Keratinocyte (primary cell): ENCODE measurements at regions not wholly inside any gene's neighbourhood (a gene's known extent, or its start where the extent isn't known, plus 50 kb on each side); places are given as distances from the start of the nearest gene placed in this dataset.

Experiments
- DNase-seq: peaks from one replicate; pipeline ENCODE4 v3.0.0-alpha.2; 2011; ENCODE audit warnings: low read depth, missing footprints, low spot score
- FAIRE-seq: peaks from 2 replicates; lab custom pipeline; 2011; peaks lifted over from hg19 to GRCh38; lab: Jason Lieb, UNC
- H2AFZ ChIP-seq: 2 replicates; pipeline ENCODE4 v1.6.0; 2012; ENCODE audit warnings: low read length, control low read depth, inconsistent platforms; ENCODE audit not compliant: control insufficient read depth
- H3K27ac ChIP-seq: 2 replicates; pipeline ENCODE4 v1.5.1; 2011; ENCODE audit warnings: low read length; ENCODE audit not compliant: control insufficient read depth, insufficient read depth
- H3K27me3 ChIP-seq: 3 replicates; pipeline ENCODE4 v1.6.0; 2011; ENCODE audit warnings: low read length; ENCODE audit not compliant: control insufficient read depth, insufficient read depth; ENCODE audit errors: extremely low read depth
- H3K36me3 ChIP-seq, 2 experiments: 2 replicates in 1 of 2; 3 replicates in 1 of 2; pipeline ENCODE4 v1.5.1; 2011; ENCODE audit warnings: low read length in 2 of 2, mild to moderate bottlenecking in 1 of 2; ENCODE audit not compliant: control insufficient read depth in 2 of 2, insufficient read depth in 2 of 2; ENCODE audit errors: extremely low read depth in 1 of 2
- H3K4me1 ChIP-seq: 3 replicates; pipeline ENCODE4 v1.5.1; 2011; ENCODE audit warnings: low read length; ENCODE audit not compliant: control insufficient read depth, insufficient read depth; ENCODE audit errors: extremely low read depth
- H3K4me2 ChIP-seq: 3 replicates; pipeline ENCODE4 v1.6.0; 2011; ENCODE audit warnings: low read depth, low read length; ENCODE audit not compliant: control insufficient read depth, insufficient read depth; ENCODE audit errors: extremely low read depth
- H3K4me3 ChIP-seq, 3 experiments: fragments of 200-600 bp in 1 of 3; sonication (generic) in 1 of 3; 2 replicates in 2 of 3; 3 replicates in 1 of 3; pipeline ENCODE4 v1.5.1; 2011 to 2016; ENCODE audit warnings: low read length in 3 of 3, mild to moderate bottlenecking in 3 of 3, control low read depth in 2 of 3, inconsistent platforms in 1 of 3, low read depth in 1 of 3, mixed read lengths in 1 of 3, mixed run types in 1 of 3, moderate library complexity in 1 of 3; ENCODE audit not compliant: control insufficient read depth in 2 of 3, insufficient read depth in 2 of 3; ENCODE audit errors: extremely low read depth in 1 of 3
- H3K79me2 ChIP-seq: 2 replicates; pipeline ENCODE4 v1.6.0; 2012; ENCODE audit warnings: low read length; ENCODE audit not compliant: control insufficient read depth, insufficient read depth
- H3K9ac ChIP-seq: 3 replicates; pipeline ENCODE4 v1.6.0; 2011; ENCODE audit warnings: low read length; ENCODE audit not compliant: control insufficient read depth, insufficient read depth; ENCODE audit errors: extremely low read depth
- H3K9me1 ChIP-seq: 3 replicates; pipeline ENCODE4 v1.6.0; 2011; ENCODE audit warnings: low read length; ENCODE audit not compliant: control insufficient read depth, insufficient read depth; ENCODE audit errors: extremely low read depth
- H3K9me3 ChIP-seq: 2 replicates; pipeline ENCODE4 v1.5.1; 2012; ENCODE audit warnings: low read depth, low read length; ENCODE audit not compliant: control insufficient read depth
- H4K20me1 ChIP-seq: 3 replicates; pipeline ENCODE4 v1.6.0; 2011; ENCODE audit warnings: low read length; ENCODE audit not compliant: control insufficient read depth, insufficient read depth; ENCODE audit errors: extremely low read depth
- EZH2 ChIP-seq: IDR thresholded peaks from one replicate; pipeline ENCODE4 v1.6.1; 2012; ENCODE audit warnings: inconsistent platforms, mild to moderate bottlenecking, low read length, moderate library complexity
- dilution Hi-C: fragments of 300-500 bp; cut with MboI; formaldehyde crosslinking; loops from one replicate; pipeline ENCODE4 v1.7.0; 2020; ENCODE audit warnings: low sequenced_read_pairs; ENCODE audit not compliant: extremely low pct_ligation_motif_present
- TF ChIP-seq, protein P1 (sequence below), 3 experiments: IDR thresholded peaks in 1 of 3; conservative IDR thresholded peaks in 1 of 3; optimal IDR thresholded peaks in 1 of 3; 2 replicates in 2 of 3; 3 replicates in 1 of 3; pipeline versions ENCODE3 to v1.5.1; 2011; ENCODE audit warnings: low read length in 3 of 3, mild to moderate bottlenecking in 3 of 3, moderate library complexity in 2 of 3, control low read depth in 1 of 3, inconsistent platforms in 1 of 3; ENCODE audit not compliant: insufficient read depth in 2 of 3; ENCODE audit errors: extremely low read depth in 1 of 3

DNA sequence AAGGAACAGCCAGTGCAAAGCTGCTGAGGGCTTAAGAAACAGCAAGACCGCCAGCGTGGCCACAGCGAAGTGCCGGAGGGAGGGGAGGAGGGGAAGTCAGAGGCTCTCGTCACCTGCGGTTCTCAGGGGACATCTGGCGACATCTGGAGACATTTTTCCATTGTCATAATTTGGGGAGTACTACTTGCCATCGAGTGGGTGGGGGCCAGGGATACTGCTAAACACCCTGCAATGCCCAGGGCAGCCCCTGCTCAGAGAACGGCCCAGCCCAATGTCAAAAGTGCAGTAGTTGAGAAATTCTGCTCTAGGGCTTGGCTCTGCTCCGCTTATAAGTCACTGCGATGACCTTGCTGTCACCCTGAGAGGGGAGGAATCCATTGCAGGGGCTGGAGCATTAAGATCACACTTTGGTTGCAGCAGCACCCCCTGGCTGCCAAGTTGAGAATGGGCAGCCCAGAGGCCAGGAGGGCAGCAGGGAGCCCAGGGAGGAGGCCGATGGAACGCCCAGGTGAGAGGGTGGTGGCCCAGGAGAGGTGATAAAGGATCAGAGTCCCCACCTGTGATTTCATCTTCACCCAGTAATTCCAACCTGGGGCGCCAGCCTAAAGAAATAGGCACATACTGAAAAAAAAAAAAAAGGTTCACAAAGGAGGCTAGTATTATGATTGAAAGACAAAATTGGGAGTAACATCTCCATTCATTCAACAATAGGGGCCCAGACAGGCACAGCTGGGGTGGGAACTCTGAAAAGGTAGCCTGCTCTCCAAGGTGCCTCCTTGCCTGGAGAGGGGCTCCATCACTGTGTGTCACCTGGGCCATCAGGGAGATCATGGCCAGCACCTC is 218.2 kb downstream of the BMP7 start:
- Histone ChIP-seq H4K20me1 (no peaks in the 10 kb centered on the region), H3K4me3 (no peak overlapping the region)
- peak; percentile 36 for DNase-seq

DNA sequence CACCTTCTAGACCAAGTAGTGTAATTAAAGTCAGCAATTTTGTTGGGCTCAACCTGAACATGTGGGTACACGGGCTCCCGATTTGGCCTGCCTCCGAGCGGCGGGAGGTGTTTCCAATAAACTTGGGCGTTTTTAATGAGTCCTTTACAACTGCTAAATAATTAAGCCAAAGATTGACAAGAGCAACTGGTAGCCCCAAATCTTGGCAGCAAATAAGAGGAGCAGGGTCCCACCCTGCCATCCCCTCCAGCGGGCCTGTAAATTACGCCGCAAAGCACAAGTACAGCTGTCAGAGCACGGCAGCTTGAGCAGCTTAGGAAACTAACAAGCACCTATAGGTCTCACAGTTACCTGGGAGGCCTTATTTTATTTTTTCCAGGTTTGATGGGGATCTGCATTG is 217.1 kb downstream of the BMP7 start:
- no peaks in the 10 kb centered on the region for H3K79me2 ChIP-seq
- H3K27ac ChIP-seq, result no peak overlapping the region
- H3K4me2 ChIP-seq, result no peak overlapping the region
- H4K20me1 ChIP-seq, result no peaks in the 10 kb centered on the region
- H3K9me1 ChIP-seq, result no peaks in the 10 kb centered on the region
- peaks cover 22% of the 10 kb centered on the region for H3K4me1 ChIP-seq
- no peak overlapping the region for H3K4me3 ChIP-seq
- TF ChIP-seq EZH2, result no peak
- TF ChIP-seq, protein P1, sequence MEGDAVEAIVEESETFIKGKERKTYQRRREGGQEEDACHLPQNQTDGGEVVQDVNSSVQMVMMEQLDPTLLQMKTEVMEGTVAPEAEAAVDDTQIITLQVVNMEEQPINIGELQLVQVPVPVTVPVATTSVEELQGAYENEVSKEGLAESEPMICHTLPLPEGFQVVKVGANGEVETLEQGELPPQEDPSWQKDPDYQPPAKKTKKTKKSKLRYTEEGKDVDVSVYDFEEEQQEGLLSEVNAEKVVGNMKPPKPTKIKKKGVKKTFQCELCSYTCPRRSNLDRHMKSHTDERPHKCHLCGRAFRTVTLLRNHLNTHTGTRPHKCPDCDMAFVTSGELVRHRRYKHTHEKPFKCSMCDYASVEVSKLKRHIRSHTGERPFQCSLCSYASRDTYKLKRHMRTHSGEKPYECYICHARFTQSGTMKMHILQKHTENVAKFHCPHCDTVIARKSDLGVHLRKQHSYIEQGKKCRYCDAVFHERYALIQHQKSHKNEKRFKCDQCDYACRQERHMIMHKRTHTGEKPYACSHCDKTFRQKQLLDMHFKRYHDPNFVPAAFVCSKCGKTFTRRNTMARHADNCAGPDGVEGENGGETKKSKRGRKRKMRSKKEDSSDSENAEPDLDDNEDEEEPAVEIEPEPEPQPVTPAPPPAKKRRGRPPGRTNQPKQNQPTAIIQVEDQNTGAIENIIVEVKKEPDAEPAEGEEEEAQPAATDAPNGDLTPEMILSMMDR (optimal IDR thresholded peaks at IDR 0.05 in 1 of 3, IDR thresholded peaks at IDR 0.05 in 1 of 3, conservative IDR thresholded peaks at IDR 0.05 in 1 of 3; ENCODE audit: extremely low read depth in 1 of 3, insufficient read depth in 2 of 3, low read length in 3 of 3), result no peak
- no peak overlapping the region for H2AFZ ChIP-seq
- no peaks in the 10 kb centered on the region for H3K36me3 ChIP-seq
- no peaks in the 10 kb centered on the region for H3K9me3 ChIP-seq
- no peaks in the 10 kb centered on the region for H3K27me3 ChIP-seq
- dilution Hi-C loops, result no loop called here
- no peak for DNase-seq
- H3K9ac ChIP-seq, result no peak overlapping the region
- no peak for FAIRE-seq

More for the DNA sequence above, 218.2 kb downstream of the BMP7 start:
- no peaks in the 10 kb centered on the region for H3K9me1 ChIP-seq
- H3K27me3 ChIP-seq, result no peaks in the 10 kb centered on the region
- no peak overlapping the region for H2AFZ ChIP-seq
- no peak overlapping the region for H3K27ac ChIP-seq
- H3K4me1 ChIP-seq, result peaks cover 21% of the 10 kb centered on the region
- no peaks in the 10 kb centered on the region for H3K9me3 ChIP-seq
- peak overlapping the region; percentile 26 for H3K9ac ChIP-seq
- peak; percentile 71 for FAIRE-seq
- H3K36me3 ChIP-seq, result no peaks in the 10 kb centered on the region
- peak overlapping the region; percentile 17 for H3K4me2 ChIP-seq
- no peaks in the 10 kb centered on the region for H3K79me2 ChIP-seq
- dilution Hi-C loops, result no loop called here
- TF ChIP-seq, protein P1 (optimal IDR thresholded peaks at IDR 0.05 in 1 of 3, IDR thresholded peaks at IDR 0.05 in 1 of 3, conservative IDR thresholded peaks at IDR 0.05 in 1 of 3; ENCODE audit: extremely low read depth in 1 of 3, insufficient read depth in 2 of 3, low read length in 3 of 3), result peak; percentile 87 to 93 (median 89)
- TF ChIP-seq EZH2, result no peak
